ENCODE measurements at regions not wholly inside any gene's neighbourhood (a gene's known extent, or its start where the extent isn't known, plus 50 kb on each side); places are given as distances from the start of the nearest gene placed in this dataset.

DNA sequence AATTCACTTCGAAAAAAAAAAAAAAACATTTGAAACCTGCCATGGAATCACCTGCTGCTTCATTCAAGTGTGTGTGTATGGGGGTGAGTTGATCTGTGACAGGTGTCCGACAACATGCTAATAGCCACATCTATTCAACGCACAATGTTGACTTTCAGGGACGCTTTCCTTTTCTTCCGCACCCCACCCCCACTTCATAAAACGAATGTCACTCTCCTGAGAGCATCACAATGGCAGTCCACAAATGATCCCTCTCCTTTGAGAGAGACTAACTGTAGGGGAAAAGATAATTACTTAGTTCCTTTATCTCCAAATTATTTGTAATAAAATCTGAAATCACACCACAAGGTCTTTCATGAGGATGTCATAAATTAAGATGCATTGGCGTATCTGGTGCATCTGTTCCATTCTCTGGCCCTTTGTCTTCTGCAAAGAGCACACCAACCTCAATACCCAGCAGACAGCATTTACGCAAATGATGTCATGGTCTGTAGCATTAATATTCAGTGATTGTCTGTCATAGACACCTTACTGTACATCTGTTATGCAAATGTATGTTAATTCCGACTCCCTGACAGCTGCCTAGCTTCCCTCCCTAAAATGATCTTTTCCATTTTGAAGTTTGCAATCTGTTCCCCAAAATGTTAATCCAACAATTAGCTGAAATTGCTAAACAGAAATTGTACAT lies 640.0 kb upstream of the BOD1L1 start:
- H3K27me3 ChIP-seq (ENCODE audit: control insufficient read depth in 5 of 5, insufficient read depth in 4 of 5, low read length in 5 of 5): no peaks in the 10 kb centered on the region

DNA sequence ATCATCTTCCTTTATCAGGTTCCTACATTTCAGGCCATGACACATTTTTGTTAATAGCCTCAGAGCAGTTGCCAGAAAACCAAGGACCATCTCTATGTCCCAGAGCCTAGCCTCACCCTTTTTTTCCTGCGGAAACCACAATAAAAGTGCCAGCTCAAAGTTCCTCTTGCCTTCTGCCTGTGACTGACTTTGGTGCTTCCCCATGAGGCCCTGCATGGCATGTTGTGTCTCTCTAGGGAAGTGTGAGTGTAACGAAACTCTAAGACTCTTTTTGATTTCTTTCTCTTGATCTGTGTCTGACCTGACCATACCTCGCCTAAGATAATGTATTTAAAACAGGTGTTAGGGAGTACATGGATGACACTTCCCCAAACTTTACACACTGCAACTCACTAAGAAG lies 642.3 kb upstream of the BOD1L1 start:
- no peak overlapping the region for H3K9ac ChIP-seq (ENCODE audit: low read length in 5 of 5)
- no peak overlapping the region for H3K4me3 ChIP-seq (ENCODE audit: low read depth in 1 of 5, low read length in 5 of 5)
- no peaks in the 10 kb centered on the region for H3K9me3 ChIP-seq (ENCODE audit: control insufficient read depth in 5 of 5, low read length in 5 of 5)
- no peak overlapping the region for H3K27ac ChIP-seq (ENCODE audit: low read depth, low read length)
- H3K36me3 ChIP-seq (ENCODE audit: control insufficient read depth in 5 of 5, insufficient read depth in 5 of 5, low read length in 5 of 5): no peaks in the 10 kb centered on the region
- peaks cover 0 to 8% (median 0%) of the 10 kb centered on the region in 5 donors for H3K4me1 ChIP-seq (ENCODE audit: control insufficient read depth in 5 of 5, insufficient read depth in 5 of 5, low read length in 5 of 5)
- no peaks in the 10 kb centered on the region for H3K27me3 ChIP-seq (ENCODE audit: control insufficient read depth in 5 of 5, insufficient read depth in 4 of 5, low read length in 5 of 5)

More for the DNA sequence above, 640.0 kb upstream of the BOD1L1 start:
- no peaks in the 10 kb centered on the region for H3K36me3 ChIP-seq (ENCODE audit: control insufficient read depth in 5 of 5, insufficient read depth in 5 of 5, low read length in 5 of 5)
- no peak overlapping the region for H3K9ac ChIP-seq (ENCODE audit: low read length in 5 of 5)
- peaks cover 0 to 8% (median 0%) of the 10 kb centered on the region in 5 donors for H3K4me1 ChIP-seq (ENCODE audit: control insufficient read depth in 5 of 5, insufficient read depth in 5 of 5, low read length in 5 of 5)
- H3K4me3 ChIP-seq (ENCODE audit: low read depth in 1 of 5, low read length in 5 of 5): no peak overlapping the region
- no peaks in the 10 kb centered on the region for H3K9me3 ChIP-seq (ENCODE audit: control insufficient read depth in 5 of 5, low read length in 5 of 5)
- H3K27ac ChIP-seq (ENCODE audit: low read depth, low read length): no peak overlapping the region

GRCh38 chr4:14272206-14272605 lies 644.7 kb upstream of the BOD1L1 start:
- Histone ChIP-seq H3K9ac (ENCODE audit: low read length in 5 of 5) (no peak overlapping the region), H3K4me1 (ENCODE audit: control insufficient read depth in 5 of 5, insufficient read depth in 5 of 5, low read length in 5 of 5) (no peaks in the 10 kb centered on the region), H3K36me3 (ENCODE audit: control insufficient read depth in 5 of 5, insufficient read depth in 5 of 5, low read length in 5 of 5) (no peaks in the 10 kb centered on the region), H3K27ac (ENCODE audit: low read depth, low read length) (no peak overlapping the region), H3K9me3 (ENCODE audit: control insufficient read depth in 5 of 5, low read length in 5 of 5) (peaks cover 0 to 4% (median 0%) of the 10 kb centered on the region in 5 donors), H3K27me3 (ENCODE audit: control insufficient read depth in 5 of 5, insufficient read depth in 4 of 5, low read length in 5 of 5) (no peaks in the 10 kb centered on the region), H3K4me3 (ENCODE audit: low read depth in 1 of 5, low read length in 5 of 5) (no peak overlapping the region)

DNA sequence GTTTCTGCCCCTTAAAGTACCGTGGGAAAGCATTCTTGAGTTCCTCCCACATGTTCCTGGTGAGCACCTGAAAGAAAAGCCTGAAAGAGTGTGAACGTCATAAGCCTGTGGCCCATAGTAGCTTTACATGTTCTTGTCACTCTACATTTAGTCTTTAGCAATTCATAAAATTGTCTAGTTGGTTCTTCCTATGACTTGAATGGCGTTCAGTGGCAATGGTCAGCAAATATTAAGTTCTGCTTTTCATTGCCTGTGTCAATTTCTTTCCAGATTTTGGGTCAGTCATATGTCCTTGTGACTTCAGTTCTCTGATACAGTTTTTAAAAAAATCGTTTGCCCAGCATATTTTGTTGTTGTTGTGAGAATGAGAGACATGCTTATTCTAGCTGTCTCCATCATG lies 650.0 kb upstream of the BOD1L1 start:
- Histone ChIP-seq H3K36me3 (ENCODE audit: control insufficient read depth in 5 of 5, insufficient read depth in 5 of 5, low read length in 5 of 5) (no peaks in the 10 kb centered on the region), H3K27me3 (ENCODE audit: control insufficient read depth in 5 of 5, insufficient read depth in 4 of 5, low read length in 5 of 5) (no peaks in the 10 kb centered on the region), H3K9ac (ENCODE audit: low read length in 5 of 5) (no peak overlapping the region), H3K4me3 (ENCODE audit: low read depth in 1 of 5, low read length in 5 of 5) (no peak overlapping the region), H3K4me1 (ENCODE audit: control insufficient read depth in 5 of 5, insufficient read depth in 5 of 5, low read length in 5 of 5) (no peaks in the 10 kb centered on the region), H3K9me3 (ENCODE audit: control insufficient read depth in 5 of 5, low read length in 5 of 5) (peaks cover 0 to 4% (median 0%) of the 10 kb centered on the region in 5 donors), H3K27ac (ENCODE audit: low read depth, low read length) (no peak overlapping the region)

DNA sequence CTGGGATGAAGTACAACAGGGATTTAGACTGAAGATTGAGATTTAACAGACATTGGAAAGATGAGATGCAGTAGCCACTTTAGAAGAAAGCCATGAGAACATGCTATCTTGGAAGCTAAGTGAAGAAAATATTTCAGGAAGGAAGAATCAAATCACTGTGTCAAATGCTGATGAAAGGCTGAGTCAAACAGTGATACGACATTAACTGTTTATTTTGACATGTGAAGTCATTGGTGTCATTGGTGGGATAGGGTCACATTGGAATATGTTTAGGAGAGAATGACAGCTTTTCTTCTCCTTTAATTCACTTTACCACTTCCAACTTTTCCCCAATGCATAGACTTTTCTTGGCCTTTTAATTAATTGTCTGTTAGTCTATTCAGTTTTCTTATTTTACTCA lies 653.0 kb upstream of the BOD1L1 start:
- Histone ChIP-seq H3K4me1 (ENCODE audit: control insufficient read depth in 5 of 5, insufficient read depth in 5 of 5, low read length in 5 of 5) (no peaks in the 10 kb centered on the region), H3K27ac (ENCODE audit: low read depth, low read length) (no peak overlapping the region), H3K9ac (ENCODE audit: low read length in 5 of 5) (no peak overlapping the region), H3K4me3 (ENCODE audit: low read depth in 1 of 5, low read length in 5 of 5) (no peak overlapping the region), H3K9me3 (ENCODE audit: control insufficient read depth in 5 of 5, low read length in 5 of 5) (peaks cover 0 to 4% (median 0%) of the 10 kb centered on the region in 5 donors), H3K27me3 (ENCODE audit: control insufficient read depth in 5 of 5, insufficient read depth in 4 of 5, low read length in 5 of 5) (no peaks in the 10 kb centered on the region), H3K36me3 (ENCODE audit: control insufficient read depth in 5 of 5, insufficient read depth in 5 of 5, low read length in 5 of 5) (no peaks in the 10 kb centered on the region)

GRCh38 chr4:14284578-14284977 lies 657.1 kb upstream of the BOD1L1 start:
- H3K9ac ChIP-seq (ENCODE audit: low read length in 5 of 5): no peak overlapping the region
- H3K36me3 ChIP-seq (ENCODE audit: control insufficient read depth in 5 of 5, insufficient read depth in 5 of 5, low read length in 5 of 5): no peaks in the 10 kb centered on the region
- H3K4me1 ChIP-seq (ENCODE audit: control insufficient read depth in 5 of 5, insufficient read depth in 5 of 5, low read length in 5 of 5): no peaks in the 10 kb centered on the region
- H3K4me3 ChIP-seq (ENCODE audit: low read depth in 1 of 5, low read length in 5 of 5): no peak overlapping the region
- peaks cover 0 to 3% (median 0%) of the 10 kb centered on the region in 5 donors for H3K9me3 ChIP-seq (ENCODE audit: control insufficient read depth in 5 of 5, low read length in 5 of 5)
- no peaks in the 10 kb centered on the region for H3K27me3 ChIP-seq (ENCODE audit: control insufficient read depth in 5 of 5, insufficient read depth in 4 of 5, low read length in 5 of 5)
- H3K27ac ChIP-seq (ENCODE audit: low read depth, low read length): no peak overlapping the region

GRCh38 chr4:14289708-14290107 lies 662.2 kb upstream of the BOD1L1 start:
- Histone ChIP-seq H3K9ac (ENCODE audit: low read length in 5 of 5) (no peak overlapping the region), H3K27me3 (ENCODE audit: control insufficient read depth in 5 of 5, insufficient read depth in 4 of 5, low read length in 5 of 5) (no peaks in the 10 kb centered on the region), H3K27ac (ENCODE audit: low read depth, low read length) (no peak overlapping the region), H3K36me3 (ENCODE audit: control insufficient read depth in 5 of 5, insufficient read depth in 5 of 5, low read length in 5 of 5) (no peaks in the 10 kb centered on the region), H3K4me3 (ENCODE audit: low read depth in 1 of 5, low read length in 5 of 5) (no peak overlapping the region), H3K4me1 (ENCODE audit: control insufficient read depth in 5 of 5, insufficient read depth in 5 of 5, low read length in 5 of 5) (no peaks in the 10 kb centered on the region), H3K9me3 (ENCODE audit: control insufficient read depth in 5 of 5, low read length in 5 of 5) (peaks cover 0 to 3% (median 0%) of the 10 kb centered on the region in 5 donors)

DNA sequence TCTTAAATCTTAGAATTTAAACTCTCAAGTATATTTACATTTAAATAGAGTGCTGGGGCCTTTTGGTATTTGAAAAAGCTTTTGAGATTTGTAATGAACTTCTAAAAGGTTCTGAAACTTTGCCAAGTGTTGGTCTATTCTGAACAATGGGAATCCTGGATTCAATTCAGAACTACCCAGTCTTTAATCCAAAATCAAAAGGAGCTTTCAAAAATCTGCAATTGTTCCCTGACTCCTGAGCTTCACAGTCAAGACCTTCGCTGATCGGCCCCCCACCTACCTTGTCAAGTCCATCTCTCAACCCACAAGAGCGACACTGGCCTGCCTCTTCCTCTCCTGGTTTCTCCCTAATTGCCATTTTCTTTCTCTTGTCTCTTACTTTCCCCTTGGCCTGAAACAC lies 666.1 kb upstream of the BOD1L1 start:
- peaks cover 0 to under 1% (median 0%) of the 10 kb centered on the region in 5 donors for H3K9me3 ChIP-seq (ENCODE audit: control insufficient read depth in 5 of 5, low read length in 5 of 5)
- no peaks in the 10 kb centered on the region for H3K4me1 ChIP-seq (ENCODE audit: control insufficient read depth in 5 of 5, insufficient read depth in 5 of 5, low read length in 5 of 5)

GRCh38 chr4:14294611-14295010 lies 667.1 kb upstream of the BOD1L1 start:
- H3K36me3 ChIP-seq (ENCODE audit: control insufficient read depth in 5 of 5, insufficient read depth in 5 of 5, low read length in 5 of 5): no peaks in the 10 kb centered on the region
- H3K4me1 ChIP-seq (ENCODE audit: control insufficient read depth in 5 of 5, insufficient read depth in 5 of 5, low read length in 5 of 5): no peaks in the 10 kb centered on the region
- H3K9ac ChIP-seq (ENCODE audit: low read length in 5 of 5): no peak overlapping the region
- no peaks in the 10 kb centered on the region for H3K9me3 ChIP-seq (ENCODE audit: control insufficient read depth in 5 of 5, low read length in 5 of 5)
- no peak overlapping the region for H3K27ac ChIP-seq (ENCODE audit: low read depth, low read length)
- no peak overlapping the region for H3K4me3 ChIP-seq (ENCODE audit: low read depth in 1 of 5, low read length in 5 of 5)
- no peaks in the 10 kb centered on the region for H3K27me3 ChIP-seq (ENCODE audit: control insufficient read depth in 5 of 5, insufficient read depth in 4 of 5, low read length in 5 of 5)

More for the DNA sequence above, 666.1 kb upstream of the BOD1L1 start:
- Histone ChIP-seq H3K4me3 (ENCODE audit: low read depth in 1 of 5, low read length in 5 of 5) (no peak overlapping the region), H3K27ac (ENCODE audit: low read depth, low read length) (no peak overlapping the region), H3K36me3 (ENCODE audit: control insufficient read depth in 5 of 5, insufficient read depth in 5 of 5, low read length in 5 of 5) (no peaks in the 10 kb centered on the region), H3K27me3 (ENCODE audit: control insufficient read depth in 5 of 5, insufficient read depth in 4 of 5, low read length in 5 of 5) (no peaks in the 10 kb centered on the region), H3K9ac (ENCODE audit: low read length in 5 of 5) (no peak overlapping the region)

GRCh38 chr4:14299166-14299565 lies 671.6 kb upstream of the BOD1L1 start:
- Histone ChIP-seq H3K9ac (ENCODE audit: low read length in 5 of 5) (no peak overlapping the region), H3K27me3 (ENCODE audit: control insufficient read depth in 5 of 5, insufficient read depth in 4 of 5, low read length in 5 of 5) (no peaks in the 10 kb centered on the region), H3K27ac (ENCODE audit: low read depth, low read length) (no peak overlapping the region), H3K4me3 (ENCODE audit: low read depth in 1 of 5, low read length in 5 of 5) (no peak overlapping the region), H3K9me3 (ENCODE audit: control insufficient read depth in 5 of 5, low read length in 5 of 5) (no peaks in the 10 kb centered on the region), H3K4me1 (ENCODE audit: control insufficient read depth in 5 of 5, insufficient read depth in 5 of 5, low read length in 5 of 5) (no peaks in the 10 kb centered on the region), H3K36me3 (ENCODE audit: control insufficient read depth in 5 of 5, insufficient read depth in 5 of 5, low read length in 5 of 5) (no peaks in the 10 kb centered on the region)

Measured in subcutaneous abdominal adipose tissue (tissue), 5 donors.